GM03348 (cell line): ENCODE measurements at regions not wholly inside any gene's neighbourhood (a gene's known extent, or its start where the extent isn't known, plus 50 kb on each side); places are given as distances from the start of the nearest gene placed in this dataset.
"Not testable (repeated sequence)": the region's sequence is repeated elsewhere in the genome, so short reads cannot be mapped to it uniquely, and the experiment has no call there.

ENCODE experiments used
- DNase-seq: peaks from one replicate; pipeline ENCODE4 v3.0.0; 2012; ENCODE audit warnings: low spot score

DNA sequence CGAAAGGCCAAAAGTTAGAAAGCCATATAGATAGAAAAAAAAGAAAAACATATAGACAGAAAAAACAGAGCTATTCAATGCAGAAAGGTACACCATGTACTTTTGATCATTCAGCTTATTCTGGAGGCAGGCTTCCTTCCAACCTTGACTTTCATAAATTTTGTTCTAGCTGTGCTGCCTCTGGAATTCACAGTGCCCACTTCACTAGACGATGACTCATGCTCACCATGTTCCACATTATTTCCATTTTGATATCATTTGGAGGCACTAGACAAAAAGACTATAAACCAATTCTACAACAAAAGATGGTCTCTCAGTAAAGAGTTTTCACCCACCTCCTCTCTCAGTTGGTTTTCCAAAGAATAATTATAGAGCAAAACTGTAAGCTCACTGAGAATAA is 229.0 kb upstream of the IPO5 start:
- DNase-seq, result no peak

DNA sequence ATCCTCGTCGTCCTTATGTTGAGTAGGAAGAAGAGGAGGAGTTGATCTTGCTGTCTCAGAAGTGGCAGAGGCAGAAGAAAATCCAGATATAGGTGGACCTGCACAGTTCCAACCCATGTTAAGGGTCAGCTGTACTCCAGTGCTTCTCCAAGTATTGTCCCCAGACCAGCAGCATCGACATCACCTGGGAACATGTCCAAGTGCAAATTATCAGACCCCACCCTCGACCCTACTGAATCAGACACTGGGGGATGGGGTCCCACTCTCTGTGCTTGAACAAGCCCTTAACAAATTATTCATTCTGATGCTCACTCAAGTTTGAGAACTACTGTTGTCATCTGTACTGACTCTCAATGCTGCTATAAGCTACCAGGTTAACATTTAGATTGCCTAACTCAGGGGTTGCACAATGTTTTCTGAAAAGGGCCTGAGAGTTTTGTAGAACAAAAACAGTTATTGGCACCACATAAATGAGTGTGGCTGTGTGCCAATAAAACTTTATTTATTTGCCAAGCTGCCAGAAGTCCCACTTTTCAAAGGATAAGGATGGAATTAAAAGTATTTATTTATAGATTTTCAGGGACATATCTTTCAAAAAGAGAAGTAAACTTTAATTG is 226.7 kb upstream of the IPO5 start:
- DNase-seq, result no peak

DNA sequence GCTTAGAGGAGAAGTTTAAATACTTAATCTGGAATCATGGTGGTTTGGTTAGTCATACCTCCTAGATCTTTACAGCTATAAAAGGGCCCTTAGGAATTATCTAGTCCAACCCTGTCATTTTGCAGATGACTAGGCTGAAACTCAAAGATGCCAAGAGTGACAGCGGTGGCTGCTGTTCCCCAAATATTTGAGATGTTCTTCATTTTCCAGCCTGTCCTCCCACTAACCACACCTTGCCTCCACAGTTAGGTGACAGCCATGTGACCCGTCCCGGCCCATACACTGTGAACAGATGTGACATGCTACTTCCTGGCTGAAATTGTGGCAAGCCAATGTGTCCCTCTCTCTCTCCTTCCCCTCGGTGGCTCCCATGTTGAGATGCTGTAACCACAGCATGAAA is 225.5 kb upstream of the IPO5 start:
- DNase-seq, result no peak

DNA sequence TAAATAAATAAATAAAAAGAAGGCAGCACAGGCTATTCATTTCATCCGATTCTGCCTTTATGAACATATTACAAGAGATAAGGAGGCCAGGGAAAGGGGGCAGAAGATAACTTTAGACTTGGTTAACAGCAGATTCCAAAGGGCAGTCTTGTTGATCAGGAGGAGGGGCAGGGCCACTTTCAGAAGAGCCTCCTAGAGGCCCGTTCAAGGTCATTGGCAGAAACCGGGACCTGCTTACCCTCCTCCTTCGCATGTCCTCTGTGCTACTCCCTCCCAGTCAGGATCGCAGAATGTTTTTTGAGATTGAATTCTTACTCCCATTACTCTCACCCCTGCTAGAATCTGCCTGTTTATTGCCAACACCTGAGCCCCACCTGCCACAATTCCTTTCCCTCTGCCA is 217.0 kb upstream of the IPO5 start:
- DNase-seq, result no peak

DNA sequence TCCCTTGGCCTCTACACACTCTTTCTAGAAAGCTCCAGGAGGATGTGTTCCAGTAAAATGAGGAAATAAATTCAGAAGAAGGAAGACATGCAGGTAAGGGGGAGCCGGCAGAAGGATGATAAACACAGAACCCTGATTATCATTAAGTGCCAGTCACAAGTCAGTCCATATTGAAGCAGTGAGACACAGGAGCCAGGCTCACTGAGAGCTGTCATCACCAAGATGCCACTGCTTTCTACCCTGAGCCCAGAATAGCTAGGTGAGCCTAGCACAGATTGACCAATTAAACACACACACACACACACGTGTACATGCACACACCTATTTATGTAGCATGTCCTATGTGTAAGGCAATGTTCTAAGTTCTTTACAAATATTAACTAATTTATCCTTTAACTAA is 211.4 kb upstream of the IPO5 start:
- DNase-seq, result no peak

DNA sequence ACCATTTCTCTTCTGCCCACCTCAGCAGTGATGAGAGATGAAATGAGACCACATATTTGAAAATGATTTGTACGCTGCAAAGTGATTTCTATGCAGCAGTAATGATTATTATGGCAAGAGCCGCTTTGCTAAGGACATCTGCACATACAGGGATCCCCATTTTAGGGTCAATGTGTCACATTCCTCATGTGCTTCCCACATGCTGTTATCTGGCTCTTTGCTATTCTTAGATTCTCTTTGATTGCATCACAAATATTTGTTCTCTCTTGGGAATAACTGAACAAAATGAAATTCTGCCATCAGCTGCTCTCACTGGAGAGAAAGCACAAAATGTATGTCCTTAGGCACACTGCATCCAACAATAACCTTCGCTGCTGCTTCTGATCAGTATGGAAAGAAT is 209.5 kb upstream of the IPO5 start:
- DNase-seq, result peak; percentile 51

DNA sequence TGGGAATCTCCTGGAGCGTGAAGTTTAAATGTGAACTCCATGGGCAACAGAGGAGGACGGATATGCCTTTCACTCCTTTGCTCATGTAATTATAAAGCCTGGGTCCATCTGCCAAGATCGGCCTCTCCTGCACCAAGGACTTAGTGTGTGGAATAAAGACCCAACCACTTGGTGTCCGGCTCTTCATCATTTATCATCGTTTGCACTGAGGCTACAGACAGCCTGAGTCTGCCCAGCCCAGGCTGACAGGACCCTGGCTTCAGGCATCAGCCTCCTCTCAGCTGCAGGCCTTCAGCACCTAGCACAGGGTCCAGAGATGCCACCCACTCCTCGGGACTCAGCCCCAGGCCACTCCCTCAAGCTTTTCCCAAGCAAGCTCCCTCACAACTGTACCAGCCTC is 206.8 kb upstream of the IPO5 start:
- DNase-seq, result no peak

DNA sequence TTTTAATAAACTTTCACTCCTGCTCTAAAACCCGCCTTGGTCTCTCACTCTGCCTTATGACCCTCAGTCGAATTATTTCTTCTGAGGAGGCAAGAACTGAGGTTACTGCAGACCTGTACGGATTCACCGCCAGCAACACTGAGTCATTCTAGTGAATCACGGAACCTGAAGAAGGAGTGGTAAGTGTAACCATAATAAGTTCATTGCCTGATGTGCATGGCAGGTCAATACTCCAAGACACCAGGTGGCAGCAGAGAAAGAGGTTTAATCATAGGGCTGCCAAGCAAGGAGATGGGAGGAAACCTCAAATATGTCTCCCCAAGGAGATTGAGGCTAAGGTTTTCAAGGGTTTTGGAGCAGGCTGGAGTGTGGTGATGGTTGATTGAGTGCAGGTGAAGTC is 204.3 kb upstream of the IPO5 start:
- DNase-seq, result no peak

DNA sequence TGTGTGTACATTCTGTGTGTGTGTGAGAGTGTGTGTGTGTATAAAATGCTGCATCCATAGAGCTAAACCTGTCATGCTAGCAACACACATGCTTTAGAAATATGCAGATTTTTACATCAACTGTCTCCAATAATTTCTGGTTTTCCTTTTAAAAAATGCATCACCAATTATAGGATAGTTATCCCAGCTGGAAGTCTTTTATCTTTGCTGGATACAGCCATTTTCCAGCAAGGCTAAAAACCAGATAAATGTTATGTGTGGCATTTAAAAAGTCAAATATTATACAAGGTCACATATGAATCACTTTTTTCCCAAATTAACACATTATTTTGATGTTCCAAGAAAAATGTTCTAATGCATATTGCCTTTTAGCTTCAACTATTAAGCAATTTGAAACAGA is 202.0 kb upstream of the IPO5 start:
- DNase-seq, result no peak

DNA sequence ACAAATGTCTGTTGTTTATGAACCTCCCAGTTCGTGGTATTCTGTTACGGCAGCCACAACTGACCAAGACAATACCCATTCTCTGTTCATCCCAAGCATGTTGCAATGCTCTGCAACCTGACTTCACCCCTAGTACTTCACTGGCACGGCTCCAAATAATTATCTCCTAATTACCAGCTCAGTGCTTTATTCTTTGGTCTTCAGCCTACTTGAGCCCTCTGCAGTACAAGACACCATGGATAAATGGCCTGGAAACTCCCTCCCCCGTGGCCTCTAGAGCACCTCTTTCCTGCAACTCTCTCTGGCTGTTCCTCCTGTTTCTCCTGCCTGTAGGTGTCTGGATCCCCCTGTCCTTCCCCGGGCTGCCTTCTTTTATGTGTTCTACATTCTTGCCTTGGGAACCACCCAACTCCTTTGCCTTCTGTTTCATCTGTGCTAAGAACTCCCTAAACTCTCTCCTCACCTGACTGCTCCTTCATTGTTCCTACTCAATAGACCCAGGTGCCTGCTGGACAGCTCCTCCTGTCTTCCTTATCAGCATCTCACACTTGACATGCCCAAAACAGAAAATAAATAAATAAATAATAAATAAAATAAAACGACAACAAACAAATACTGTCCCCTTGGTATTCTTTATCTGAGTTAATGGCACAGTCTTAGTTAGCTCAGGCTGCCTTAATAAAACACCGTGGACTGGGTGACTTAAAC is 200.4 kb upstream of the IPO5 start:
- no peak for DNase-seq

DNA sequence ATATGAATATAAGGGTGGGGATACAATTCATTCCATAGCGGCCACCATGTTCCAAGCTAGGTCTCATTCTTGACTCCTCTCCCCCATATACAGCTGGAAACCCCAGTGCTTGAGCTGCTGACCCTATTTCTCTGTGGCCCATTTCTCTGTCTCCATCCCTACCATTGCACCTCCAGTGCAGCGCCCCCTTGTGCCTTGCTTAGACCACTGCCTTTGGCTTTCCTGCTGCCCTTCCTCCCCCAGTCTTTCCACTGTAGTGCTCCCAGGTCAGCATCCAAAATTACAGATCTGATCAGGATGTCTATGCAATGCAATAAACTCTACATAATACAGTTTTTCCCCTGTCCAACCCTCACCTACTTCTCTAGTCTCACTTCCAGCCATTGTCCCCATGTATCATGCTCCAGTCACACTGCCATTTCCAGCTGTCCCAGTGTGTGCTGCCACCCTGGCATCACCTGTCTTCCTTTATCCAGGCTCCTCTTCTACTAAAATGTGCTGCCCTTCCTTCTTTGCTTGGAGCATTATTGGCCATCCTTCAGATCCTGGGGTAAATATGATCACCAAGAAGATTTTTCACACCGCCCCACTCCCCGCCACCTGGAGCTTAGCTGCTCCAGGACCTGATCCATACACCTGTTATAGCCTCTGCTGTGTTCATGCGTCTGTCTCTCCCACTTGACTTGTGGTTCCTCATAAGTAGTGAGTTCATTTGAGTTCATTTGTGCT is 199.4 kb upstream of the IPO5 start:
- DNase-seq, result no peak

DNA sequence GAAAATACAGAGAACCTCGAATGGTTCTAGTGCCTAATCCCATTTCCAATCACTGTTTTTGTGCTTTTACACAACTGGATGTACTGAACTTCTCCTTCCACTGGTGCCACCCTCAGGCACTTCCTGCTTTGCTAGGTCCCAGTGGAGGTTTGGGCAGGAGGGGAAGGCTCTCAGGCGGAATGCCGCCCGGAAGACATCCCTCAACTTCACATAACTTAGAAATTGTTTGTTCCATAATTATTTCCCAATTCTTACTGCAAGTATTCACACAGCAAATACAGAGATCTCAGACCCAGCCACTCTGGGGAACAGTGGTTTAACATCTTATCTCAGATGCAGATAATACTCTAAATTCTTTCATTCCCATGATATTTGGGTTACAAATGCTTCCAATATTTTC is 195.7 kb upstream of the IPO5 start:
- no peak for DNase-seq

DNA sequence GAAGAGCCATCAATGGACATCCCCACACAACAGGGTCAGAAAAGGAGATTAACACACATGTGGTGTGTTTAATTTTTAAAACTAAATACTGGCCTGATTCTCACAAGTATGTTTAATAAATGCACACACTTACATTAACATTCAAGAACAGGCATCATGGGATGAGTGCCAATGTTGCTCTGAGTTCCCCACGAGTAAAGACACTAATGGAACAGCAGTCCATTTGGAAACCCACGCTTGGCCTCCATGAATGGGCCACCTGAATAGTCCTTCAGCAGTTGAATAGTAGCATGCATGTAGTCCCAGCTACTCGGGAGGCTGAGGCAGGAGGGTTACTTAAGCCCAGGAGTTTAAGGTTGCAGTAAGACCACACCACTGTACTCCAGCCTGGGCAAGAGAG is 195.2 kb upstream of the IPO5 start:
- DNase-seq, result no peak

DNA sequence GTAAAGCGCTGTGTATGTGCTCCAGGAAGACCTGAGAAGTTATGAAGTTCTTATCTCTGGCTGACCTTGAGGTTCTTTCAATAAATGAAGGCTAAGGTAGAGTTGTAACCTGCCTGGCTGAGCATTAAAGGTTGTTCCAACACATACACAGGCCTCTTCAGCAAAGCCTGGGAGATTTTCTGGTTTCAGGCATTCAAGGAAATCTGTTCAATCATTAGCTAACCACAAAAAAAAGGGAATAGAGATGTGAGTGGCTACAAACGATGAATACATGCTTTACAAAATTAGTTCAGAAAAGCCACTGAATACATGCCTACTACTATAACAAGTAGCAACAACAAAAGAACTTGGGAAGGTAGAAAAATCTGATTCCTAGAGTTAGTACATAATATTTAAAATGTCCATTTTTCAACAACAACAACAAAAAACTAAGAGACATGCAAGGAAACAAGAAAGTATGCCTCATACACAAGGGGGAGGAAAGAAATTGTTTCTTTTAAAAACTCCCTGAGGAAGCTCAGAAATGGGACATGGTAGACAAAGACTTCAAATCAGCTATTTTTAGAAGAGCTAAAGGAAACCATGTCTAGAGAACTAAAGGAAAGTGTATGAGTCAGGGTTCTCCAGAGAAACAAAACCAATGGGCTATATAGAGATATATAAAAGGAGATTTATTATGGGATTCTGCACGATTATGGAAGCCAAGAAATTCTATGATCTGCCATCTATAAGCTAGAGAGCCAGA is 191.5 kb upstream of the IPO5 start:
- no peak for DNase-seq

DNA sequence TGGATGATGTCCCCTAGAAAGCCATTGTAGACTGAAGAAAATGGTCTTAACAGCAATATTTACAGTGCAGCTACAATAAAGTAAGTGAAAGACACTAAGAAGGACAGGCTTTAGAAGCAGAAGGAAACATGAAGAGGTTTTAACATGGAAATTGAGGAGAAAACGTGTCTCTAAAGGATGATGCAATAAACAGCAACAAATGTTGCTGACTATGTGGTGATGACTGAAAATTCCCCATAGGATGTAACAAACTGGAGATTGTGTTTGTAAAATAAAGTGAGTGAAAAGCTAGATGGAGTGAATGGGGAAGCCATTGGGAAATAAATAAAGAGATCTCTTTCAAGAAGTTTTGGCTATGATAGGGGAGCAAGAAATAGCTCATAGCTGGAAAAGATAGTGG is 186.7 kb upstream of the IPO5 start:
- no peak for DNase-seq

DNA sequence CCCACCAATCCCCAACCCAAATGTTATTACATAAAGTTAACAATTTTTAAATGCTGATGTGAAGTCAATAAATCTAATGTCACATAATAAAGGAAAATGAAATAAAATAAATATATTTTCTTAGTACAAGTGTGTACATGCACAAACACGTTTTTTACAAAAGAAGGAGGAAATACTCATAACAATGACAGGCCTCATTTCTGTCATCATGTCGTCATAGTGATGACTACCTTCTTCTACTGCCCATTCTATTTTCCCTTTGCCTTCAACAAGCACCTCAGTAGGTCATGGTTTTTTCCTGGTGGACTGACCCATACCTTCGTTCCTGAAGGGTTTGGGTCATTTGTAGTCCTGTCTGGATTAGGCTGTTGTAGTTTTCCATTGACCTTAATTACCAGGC is 185.3 kb upstream of the IPO5 start:
- DNase-seq, result no peak

DNA sequence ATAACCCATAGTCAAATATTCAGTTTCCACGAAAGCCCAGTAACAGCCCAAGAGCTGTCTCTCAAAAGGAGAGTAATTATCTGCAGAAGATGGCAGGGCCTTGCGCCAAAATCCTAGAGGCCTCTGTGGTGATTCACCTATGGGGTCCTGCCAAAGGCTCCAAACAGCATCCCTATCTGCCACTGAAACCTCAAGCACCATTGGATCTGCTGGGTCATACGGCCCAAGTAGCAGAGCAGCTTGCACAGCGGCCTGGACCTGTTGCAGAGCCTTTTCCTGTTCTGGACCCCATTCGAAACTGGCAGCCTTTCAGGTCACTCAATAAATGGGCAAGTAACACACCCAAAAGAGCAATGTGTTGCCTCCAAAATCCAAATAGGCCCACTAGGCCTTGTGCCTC is 183.2 kb upstream of the IPO5 start:
- not testable (repeated sequence) for DNase-seq

DNA sequence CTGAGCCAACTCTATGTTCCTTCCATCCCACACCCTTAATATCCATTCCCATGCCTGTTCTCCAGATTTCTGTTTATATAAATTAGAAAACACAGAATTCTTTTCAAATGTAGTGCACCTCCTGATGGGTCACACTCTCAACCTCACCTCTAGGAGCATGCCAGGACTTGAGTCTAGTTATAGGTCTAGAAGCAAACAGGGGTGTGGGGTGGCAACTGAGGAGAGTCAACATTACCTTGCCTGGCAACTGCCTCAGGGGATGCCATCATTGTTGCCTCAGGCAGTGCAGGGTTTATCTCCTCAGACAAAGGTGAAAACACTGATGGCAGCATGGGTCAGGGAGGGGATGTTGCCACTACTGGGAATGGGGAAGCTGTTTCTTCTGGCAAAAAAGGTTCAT is 181.0 kb upstream of the IPO5 start:
- not testable (repeated sequence) for DNase-seq

DNA sequence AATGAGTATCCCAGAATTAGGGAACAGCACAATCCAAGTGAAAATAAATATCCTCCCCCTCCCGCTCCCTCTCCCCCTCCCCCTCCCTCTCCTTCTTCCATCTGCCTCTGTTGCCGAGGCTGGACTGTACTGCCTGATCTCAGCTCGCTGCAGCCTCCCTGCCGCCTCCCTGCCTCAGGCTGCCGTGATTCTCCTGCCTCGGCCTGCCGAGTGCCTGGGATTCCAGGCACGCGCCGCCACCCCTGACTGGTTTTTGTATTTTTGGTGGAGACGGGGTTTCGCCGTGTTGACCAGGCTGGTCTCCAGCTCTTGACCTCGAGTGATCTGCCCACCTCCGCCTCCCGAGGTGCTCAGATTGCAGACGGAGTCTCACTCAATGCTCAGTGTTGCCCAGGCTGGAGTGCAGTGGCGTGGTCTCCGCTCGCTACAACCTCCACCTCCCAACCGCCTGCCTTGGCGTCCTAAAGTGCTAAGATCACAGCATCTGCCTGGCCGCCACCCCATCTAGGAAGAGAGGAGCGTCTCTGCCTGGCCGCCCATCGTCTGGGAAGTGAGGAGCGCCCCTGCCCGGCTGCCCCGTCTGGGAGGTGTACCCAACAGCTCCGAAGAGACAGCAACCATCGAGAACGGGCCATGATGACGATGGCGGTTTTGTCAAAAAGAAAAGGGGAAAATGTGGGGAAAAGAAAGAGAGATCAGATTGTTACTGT is 178.9 kb upstream of the IPO5 start:
- not testable (repeated sequence) for DNase-seq

DNA sequence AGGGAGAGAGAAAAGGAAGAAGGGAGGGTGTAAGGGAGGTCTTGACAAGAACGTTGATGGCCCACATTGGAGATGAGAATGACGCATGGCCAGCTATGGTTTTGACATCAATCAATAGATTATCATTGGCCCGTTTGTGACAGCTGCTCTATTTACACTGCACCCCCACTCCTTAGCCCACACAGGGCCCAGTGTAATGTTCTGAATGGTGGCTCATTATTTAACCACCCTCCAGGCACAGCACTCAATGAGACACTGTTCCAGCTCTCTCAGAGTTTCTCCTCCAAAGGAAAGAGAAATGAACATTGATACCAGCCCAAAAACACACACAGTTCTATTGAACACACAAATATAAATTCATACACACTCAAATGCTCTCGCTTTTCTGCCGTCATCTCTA is 173.0 kb upstream of the IPO5 start:
- no peak for DNase-seq

DNA sequence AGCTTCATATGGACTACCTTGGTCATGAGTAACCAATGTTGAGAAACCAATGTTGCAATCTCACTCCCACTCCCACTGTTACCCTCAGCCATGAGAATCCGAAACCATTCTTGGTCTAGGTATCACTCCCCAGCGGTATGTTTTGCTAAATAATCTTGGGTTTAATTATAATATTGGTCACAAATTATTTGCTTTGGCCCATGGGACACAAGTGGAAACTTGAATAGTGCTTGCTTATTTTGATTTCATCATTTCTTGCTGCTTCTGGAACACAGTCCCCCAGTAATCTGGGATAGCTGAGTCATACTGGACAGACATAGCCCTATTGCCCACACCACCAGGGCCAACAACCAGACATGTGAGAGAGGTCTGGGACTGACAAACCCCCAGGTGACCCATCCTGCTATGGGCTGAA is 171.6 kb upstream of the IPO5 start:
- no peak for DNase-seq

DNA sequence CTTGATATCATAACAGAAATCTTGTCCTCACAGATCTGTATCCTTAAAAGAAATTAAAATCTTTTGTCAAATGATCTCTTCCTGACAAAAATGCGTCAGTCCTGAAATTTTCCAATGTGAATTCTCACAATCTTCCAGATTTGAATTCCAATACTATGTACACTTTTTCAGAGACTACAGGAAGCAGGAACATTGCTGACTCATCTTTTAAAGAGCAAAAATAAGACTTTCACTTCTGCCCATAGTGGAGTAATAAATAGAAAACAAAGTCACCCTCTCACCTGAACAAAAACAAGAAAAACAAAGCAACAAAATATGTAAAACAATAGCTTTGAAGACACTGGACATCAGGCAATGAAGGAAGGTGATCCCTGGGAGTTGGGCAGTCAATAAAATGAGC is 167.0 kb upstream of the IPO5 start:
- DNase-seq, result no peak
